ENCODE measurements at regions not wholly inside any gene's neighbourhood (a gene's known extent, or its start where the extent isn't known, plus 50 kb on each side); places are given as distances from the start of the nearest gene placed in this dataset.
"Not testable (repeated sequence)": the region's sequence is repeated elsewhere in the genome, so short reads cannot be mapped to it uniquely, and the experiment has no call there.

GRCh38 chr2:111299635-111300034 is 178.9 kb downstream of the BCL2L11 start:
- H3K4me3 Mint-ChIP-seq; DNase-seq (ENCODE audit: low spot score); H3F3A ChIP-seq (ENCODE audit: low read depth); H3K4me3 ChIP-seq; H3K4me1 Mint-ChIP-seq; H2AFZ ChIP-seq (replicated peaks); H3K27ac Mint-ChIP-seq; H3K9ac ChIP-seq; H3K4me1 ChIP-seq; H4K20me1 ChIP-seq (ENCODE audit: low read depth); H3K36me3 ChIP-seq; H3K27ac ChIP-seq; H3K27me3 ChIP-seq; H3K36me3 Mint-ChIP-seq; H3K9me3 ChIP-seq (ENCODE audit: low read depth); H3K4me2 ChIP-seq; H3K27me3 Mint-ChIP-seq (ENCODE audit: insufficient read depth, low read depth); H3K79me2 ChIP-seq (ENCODE audit: low read depth); H3K9me3 Mint-ChIP-seq: not testable (repeated sequence)

GRCh38 chr2:111301677-111302076 is 181.0 kb downstream of the BCL2L11 start:
- not testable (repeated sequence) for H3K4me1 ChIP-seq; DNase-seq (ENCODE audit: low spot score); H3K36me3 Mint-ChIP-seq; H3K4me3 ChIP-seq; H3K4me2 ChIP-seq; H3K4me3 Mint-ChIP-seq; H3K9ac ChIP-seq; H3K36me3 ChIP-seq; H3F3A ChIP-seq (ENCODE audit: low read depth); H2AFZ ChIP-seq (replicated peaks); H3K27me3 Mint-ChIP-seq (ENCODE audit: insufficient read depth, low read depth); H3K79me2 ChIP-seq (ENCODE audit: low read depth); H3K27me3 ChIP-seq; H3K27ac Mint-ChIP-seq; H3K9me3 ChIP-seq (ENCODE audit: low read depth); H3K9me3 Mint-ChIP-seq; H3K27ac ChIP-seq; H4K20me1 ChIP-seq (ENCODE audit: low read depth); H3K4me1 Mint-ChIP-seq

GRCh38 chr2:111302397-111303218 is 181.9 kb downstream of the BCL2L11 start:
- H3K79me2 ChIP-seq (ENCODE audit: low read depth); H3K4me1 Mint-ChIP-seq; DNase-seq (ENCODE audit: low spot score); H3K27me3 ChIP-seq; H4K20me1 ChIP-seq (ENCODE audit: low read depth); H3K4me2 ChIP-seq; H3K4me3 Mint-ChIP-seq; H2AFZ ChIP-seq (replicated peaks); H3F3A ChIP-seq (ENCODE audit: low read depth); H3K4me3 ChIP-seq; H3K36me3 ChIP-seq; H3K27me3 Mint-ChIP-seq (ENCODE audit: insufficient read depth, low read depth); H3K36me3 Mint-ChIP-seq; H3K27ac Mint-ChIP-seq; H3K4me1 ChIP-seq; H3K9me3 ChIP-seq (ENCODE audit: low read depth); H3K9ac ChIP-seq; H3K27ac ChIP-seq; H3K9me3 Mint-ChIP-seq: not testable (repeated sequence)

- H3K27me3 ChIP-seq: not testable (repeated sequence)
Measured at GRCh38 chr2:111307302-111307701, 186.6 kb downstream of the BCL2L11 start.

GRCh38 chr2:111309231-111310075 is 188.7 kb downstream of the BCL2L11 start:
- not testable (repeated sequence) for H3K9ac ChIP-seq; H3F3A ChIP-seq (ENCODE audit: low read depth); H3K79me2 ChIP-seq (ENCODE audit: low read depth); H3K36me3 ChIP-seq; H3K27ac ChIP-seq; H3K9me3 ChIP-seq (ENCODE audit: low read depth); DNase-seq (ENCODE audit: low spot score); H3K9me3 Mint-ChIP-seq; H3K27me3 Mint-ChIP-seq (ENCODE audit: insufficient read depth, low read depth); H3K27ac Mint-ChIP-seq; H2AFZ ChIP-seq (replicated peaks); H3K27me3 ChIP-seq; H3K4me3 ChIP-seq; H3K4me3 Mint-ChIP-seq; H3K4me2 ChIP-seq; H3K4me1 ChIP-seq; H3K4me1 Mint-ChIP-seq; H4K20me1 ChIP-seq (ENCODE audit: low read depth); H3K36me3 Mint-ChIP-seq

More at GRCh38 chr2:111307302-111307701, 186.6 kb downstream of the BCL2L11 start:
- not testable (repeated sequence) for H3K9me3 ChIP-seq (ENCODE audit: low read depth); H3K79me2 ChIP-seq (ENCODE audit: low read depth); H3K4me3 Mint-ChIP-seq; H3K4me1 ChIP-seq; H3K27ac Mint-ChIP-seq; H3K36me3 ChIP-seq; H4K20me1 ChIP-seq (ENCODE audit: low read depth); H3K4me2 ChIP-seq; H3K9me3 Mint-ChIP-seq; H3F3A ChIP-seq (ENCODE audit: low read depth); H3K36me3 Mint-ChIP-seq; H3K4me3 ChIP-seq; H3K9ac ChIP-seq; H3K27ac ChIP-seq; H2AFZ ChIP-seq (replicated peaks); H3K4me1 Mint-ChIP-seq; H3K27me3 Mint-ChIP-seq (ENCODE audit: insufficient read depth, low read depth); DNase-seq (ENCODE audit: low spot score)

- H3K9ac ChIP-seq; H3K79me2 ChIP-seq (ENCODE audit: low read depth); H3F3A ChIP-seq (ENCODE audit: low read depth); H3K9me3 ChIP-seq (ENCODE audit: low read depth); H3K4me1 ChIP-seq; H3K27ac Mint-ChIP-seq; H3K9me3 Mint-ChIP-seq; DNase-seq (ENCODE audit: low spot score); H3K4me3 Mint-ChIP-seq; H3K27me3 Mint-ChIP-seq (ENCODE audit: insufficient read depth, low read depth); H3K36me3 ChIP-seq; H3K4me2 ChIP-seq; H3K36me3 Mint-ChIP-seq; H3K4me1 Mint-ChIP-seq; H2AFZ ChIP-seq (replicated peaks); H4K20me1 ChIP-seq (ENCODE audit: low read depth); H3K4me3 ChIP-seq; H3K27me3 ChIP-seq; H3K27ac ChIP-seq: not testable (repeated sequence)
Measured at GRCh38 chr2:111310395-111310794, 189.7 kb downstream of the BCL2L11 start.

- H3K4me2 ChIP-seq; H3K36me3 ChIP-seq; H3K27me3 ChIP-seq; H3K27ac Mint-ChIP-seq; H3K9me3 Mint-ChIP-seq; H3K27me3 Mint-ChIP-seq (ENCODE audit: insufficient read depth, low read depth); H3K9me3 ChIP-seq (ENCODE audit: low read depth); H3K4me3 ChIP-seq; H3K27ac ChIP-seq; H3K9ac ChIP-seq; H3K4me3 Mint-ChIP-seq; H2AFZ ChIP-seq (replicated peaks); H4K20me1 ChIP-seq (ENCODE audit: low read depth); H3K36me3 Mint-ChIP-seq; DNase-seq (ENCODE audit: low spot score); H3F3A ChIP-seq (ENCODE audit: low read depth); H3K4me1 ChIP-seq; H3K4me1 Mint-ChIP-seq; H3K79me2 ChIP-seq (ENCODE audit: low read depth): not testable (repeated sequence)
Measured at GRCh38 chr2:111311568-111311967, 190.9 kb downstream of the BCL2L11 start.

Measured in neural progenitor cell (in vitro differentiated cells).